Panc1 (cell line): ENCODE measurements at regions not wholly inside any gene's neighbourhood (a gene's known extent, or its start where the extent isn't known, plus 50 kb on each side); places are given as distances from the start of the nearest gene placed in this dataset.

Experiments used
- CTCF ChIP-seq: fragments of 450-650 bp; IDR thresholded peaks from 2 replicates; pipeline ENCODE4 v1.5.1; 2017; ENCODE audit warnings: mild to moderate bottlenecking
- TCF7L2 ChIP-seq: IDR thresholded peaks from 2 replicates; pipeline ENCODE4 v1.6.1; 2011; ENCODE audit warnings: mild to moderate bottlenecking, low read depth, low read length, inconsistent platforms

GRCh38 chr9:96020300-96020791 is 144.9 kb downstream of the ERCC6L2 start:
- TF ChIP-seq CTCF: no peak
- TF ChIP-seq TCF7L2: no peak
